PC-3 (cell line): ENCODE measurements at regions not wholly inside any gene's neighbourhood (a gene's known extent, or its start where the extent isn't known, plus 50 kb on each side); places are given as distances from the start of the nearest gene placed in this dataset.

Experiments used
- EZH2 ChIP-seq: fragments of 300-600 bp; sonication (generic); IDR thresholded peaks from one replicate; pipeline ENCODE4 v1.6.1; 2017; ENCODE audit warnings: antibody characterized with exemption, mild to moderate bottlenecking, low read length; ENCODE audit not compliant: unreplicated experiment
- TF ChIP-seq, protein P1 (sequence below): fragments of 300-600 bp; sonication (generic); conservative IDR thresholded peaks from 2 replicates; pipeline ENCODE4 v1.5.1; 2017; ENCODE audit warnings: antibody characterized with exemption, low read depth, mild to moderate bottlenecking, low read length

DNA sequence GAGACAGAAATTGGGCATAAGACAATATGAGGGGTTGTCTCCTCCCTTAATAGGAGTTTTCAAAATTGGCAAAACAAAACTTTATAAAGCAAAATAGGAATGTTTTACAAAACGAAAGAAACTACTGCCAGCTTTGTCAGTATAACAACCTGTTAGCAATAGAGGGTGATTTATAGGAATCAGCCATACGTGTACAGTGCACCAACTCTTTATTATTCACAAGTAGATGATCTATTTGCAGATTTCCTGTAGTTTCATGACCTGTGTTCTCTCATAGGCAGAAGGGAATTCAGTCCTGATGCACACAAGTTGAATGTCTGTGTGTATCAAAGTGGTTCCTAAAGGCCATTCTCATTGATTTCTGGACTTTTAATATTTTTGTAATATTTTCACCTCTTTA is 116.3 kb downstream of the MFAP3L start:
- TF ChIP-seq, protein P1, sequence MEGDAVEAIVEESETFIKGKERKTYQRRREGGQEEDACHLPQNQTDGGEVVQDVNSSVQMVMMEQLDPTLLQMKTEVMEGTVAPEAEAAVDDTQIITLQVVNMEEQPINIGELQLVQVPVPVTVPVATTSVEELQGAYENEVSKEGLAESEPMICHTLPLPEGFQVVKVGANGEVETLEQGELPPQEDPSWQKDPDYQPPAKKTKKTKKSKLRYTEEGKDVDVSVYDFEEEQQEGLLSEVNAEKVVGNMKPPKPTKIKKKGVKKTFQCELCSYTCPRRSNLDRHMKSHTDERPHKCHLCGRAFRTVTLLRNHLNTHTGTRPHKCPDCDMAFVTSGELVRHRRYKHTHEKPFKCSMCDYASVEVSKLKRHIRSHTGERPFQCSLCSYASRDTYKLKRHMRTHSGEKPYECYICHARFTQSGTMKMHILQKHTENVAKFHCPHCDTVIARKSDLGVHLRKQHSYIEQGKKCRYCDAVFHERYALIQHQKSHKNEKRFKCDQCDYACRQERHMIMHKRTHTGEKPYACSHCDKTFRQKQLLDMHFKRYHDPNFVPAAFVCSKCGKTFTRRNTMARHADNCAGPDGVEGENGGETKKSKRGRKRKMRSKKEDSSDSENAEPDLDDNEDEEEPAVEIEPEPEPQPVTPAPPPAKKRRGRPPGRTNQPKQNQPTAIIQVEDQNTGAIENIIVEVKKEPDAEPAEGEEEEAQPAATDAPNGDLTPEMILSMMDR: no peak
- no peak for TF ChIP-seq EZH2
